ENCODE measurements at regions not wholly inside any gene's neighbourhood (a gene's known extent, or its start where the extent isn't known, plus 50 kb on each side); places are given as distances from the start of the nearest gene placed in this dataset.

GRCh38 chr5:63408984-63409383 lies 553.3 kb downstream of the HTR1A start (continued):
- TF ChIP-seq RNF2 (IDR thresholded peaks at IDR 0.05; ENCODE audit: borderline replicate concordance, low read depth, low read length, missing control alignments, poor library complexity, severe bottlenecking) (no peak), CHD1 (IDR thresholded peaks at IDR 0.05; ENCODE audit: low read depth, low read length) (no peak), USF2 (IDR thresholded peaks at IDR 0.05; ENCODE audit: low read length) (no peak), CHD7 (IDR thresholded peaks at IDR 0.05; ENCODE audit: insufficient replicate concordance, low read length) (no peak), TAF1 (IDR thresholded peaks at IDR 0.05; ENCODE audit: low read depth, low read length) (no peak), CBX5 (IDR thresholded peaks at IDR 0.05; ENCODE audit: low read depth, low read length) (no peak)

All from H1 (cell line).